Neural progenitor cell (in vitro differentiated cells): ENCODE measurements at regions not wholly inside any gene's neighbourhood (a gene's known extent, or its start where the extent isn't known, plus 50 kb on each side); places are given as distances from the start of the nearest gene placed in this dataset.
A peak's percentile ranks its signal among the peaks of the same experiment; 100 is the strongest.

Experiments
- DNase-seq: peaks from one replicate; pipeline ENCODE4 v3.0.0-alpha.2; 2016; ENCODE audit warnings: low spot score
- H2AFZ ChIP-seq: fragments of 200-600 bp; sonication (generic); replicated peaks from 2 replicates; pipeline ENCODE4 v1.6.1; 2016; ENCODE audit warnings: antibody characterized with exemption
- H3F3A ChIP-seq: fragments of 200-600 bp; sonication (generic); 2 replicates; pipeline ENCODE4 v1.6.1; 2016; ENCODE audit warnings: antibody characterized with exemption, low read depth
- H3K27ac ChIP-seq: fragments of 200-600 bp; sonication (generic); 2 replicates; pipeline ENCODE4 v1.5.1; 2016; ENCODE audit warnings: mild to moderate bottlenecking
- H3K27me3 ChIP-seq: fragments of 200-600 bp; sonication (generic); 2 replicates; pipeline ENCODE4 v1.6.1; 2016; ENCODE audit warnings: mild to moderate bottlenecking, moderate library complexity
- H3K36me3 ChIP-seq: fragments of 200-600 bp; sonication (generic); 2 replicates; pipeline ENCODE4 v1.5.1; 2016
- H3K4me1 ChIP-seq: fragments of 200-600 bp; sonication (generic); 2 replicates; pipeline ENCODE4 v1.6.1; 2016; ENCODE audit warnings: mixed run types
- H3K4me2 ChIP-seq: fragments of 200-600 bp; sonication (generic); 2 replicates; pipeline ENCODE4 v1.6.1; 2016
- H3K4me3 ChIP-seq: fragments of 200-600 bp; sonication (generic); 2 replicates; pipeline ENCODE4 v1.5.1; 2016
- H3K79me2 ChIP-seq: fragments of 200-600 bp; sonication (generic); 2 replicates; pipeline ENCODE4 v1.6.1; 2016; ENCODE audit warnings: low read depth
- H3K9ac ChIP-seq: fragments of 200-600 bp; sonication (generic); 2 replicates; pipeline ENCODE4 v1.6.1; 2016
- H3K9me3 ChIP-seq: fragments of 200-600 bp; sonication (generic); 2 replicates; pipeline ENCODE4 v1.5.1; 2016; ENCODE audit warnings: low read depth
- H4K20me1 ChIP-seq: fragments of 200-600 bp; sonication (generic); 2 replicates; pipeline ENCODE4 v1.6.1; 2016; ENCODE audit warnings: low read depth
- H3K27ac Mint-ChIP-seq: 3 replicates; pipeline ENCODE4 v1.8.0; 2021; ENCODE audit warnings: mixed read lengths
- H3K27me3 Mint-ChIP-seq: 2 replicates; pipeline ENCODE4 v1.8.0; 2022; ENCODE audit warnings: low read depth, mild to moderate bottlenecking, inconsistent platforms, moderate library complexity, mixed read lengths; ENCODE audit not compliant: insufficient read depth
- H3K36me3 Mint-ChIP-seq: 3 replicates; pipeline ENCODE4 v1.8.0; 2021; ENCODE audit warnings: mixed read lengths
- H3K4me1 Mint-ChIP-seq: 3 replicates; pipeline ENCODE4 v1.8.0; 2021; ENCODE audit warnings: mixed read lengths
- H3K4me3 Mint-ChIP-seq: 3 replicates; pipeline ENCODE4 v1.8.0; 2021; ENCODE audit warnings: mild to moderate bottlenecking, moderate library complexity, mixed read lengths
- H3K9me3 Mint-ChIP-seq: 3 replicates; pipeline ENCODE4 v1.8.0; 2020; ENCODE audit warnings: mixed read lengths
- EZH2 ChIP-seq: fragments of 200-600 bp; sonication (generic); IDR thresholded peaks from 2 replicates; pipeline ENCODE4 v1.6.1; 2017; ENCODE audit warnings: antibody characterized with exemption, mild to moderate bottlenecking, moderate library complexity
- EZH2phosphoT487 ChIP-seq: fragments of 200-600 bp; sonication (generic); IDR thresholded peaks from 2 replicates; pipeline ENCODE4 v1.6.1; 2017; ENCODE audit warnings: antibody characterized with exemption
- TF ChIP-seq, protein P1 (sequence below): fragments of 200-600 bp; sonication (generic); IDR thresholded peaks from 2 replicates; pipeline ENCODE4 v1.5.1; 2017; ENCODE audit warnings: antibody characterized with exemption, mild to moderate bottlenecking

- Histone ChIP-seq H4K20me1 (no peaks in the 10 kb centered on the region), H3K9ac (no peak overlapping the region), H3K4me1 (peaks cover 5% of the 10 kb centered on the region), H3K9me3 (no peaks in the 10 kb centered on the region), H3K27ac (no peak overlapping the region), H3K36me3 (no peaks in the 10 kb centered on the region), H3K4me2 (no peak overlapping the region), H3K79me2 (no peaks in the 10 kb centered on the region), H3K27me3 (no peaks in the 10 kb centered on the region), H3K4me3 (no peak overlapping the region), H2AFZ (no peak overlapping the region), H3F3A (no peaks in the 10 kb centered on the region)
- H3K4me3 Mint-ChIP-seq, result no peak overlapping the region
- TF ChIP-seq EZH2 (no peak), EZH2phosphoT487 (no peak)
- TF ChIP-seq, protein P1, sequence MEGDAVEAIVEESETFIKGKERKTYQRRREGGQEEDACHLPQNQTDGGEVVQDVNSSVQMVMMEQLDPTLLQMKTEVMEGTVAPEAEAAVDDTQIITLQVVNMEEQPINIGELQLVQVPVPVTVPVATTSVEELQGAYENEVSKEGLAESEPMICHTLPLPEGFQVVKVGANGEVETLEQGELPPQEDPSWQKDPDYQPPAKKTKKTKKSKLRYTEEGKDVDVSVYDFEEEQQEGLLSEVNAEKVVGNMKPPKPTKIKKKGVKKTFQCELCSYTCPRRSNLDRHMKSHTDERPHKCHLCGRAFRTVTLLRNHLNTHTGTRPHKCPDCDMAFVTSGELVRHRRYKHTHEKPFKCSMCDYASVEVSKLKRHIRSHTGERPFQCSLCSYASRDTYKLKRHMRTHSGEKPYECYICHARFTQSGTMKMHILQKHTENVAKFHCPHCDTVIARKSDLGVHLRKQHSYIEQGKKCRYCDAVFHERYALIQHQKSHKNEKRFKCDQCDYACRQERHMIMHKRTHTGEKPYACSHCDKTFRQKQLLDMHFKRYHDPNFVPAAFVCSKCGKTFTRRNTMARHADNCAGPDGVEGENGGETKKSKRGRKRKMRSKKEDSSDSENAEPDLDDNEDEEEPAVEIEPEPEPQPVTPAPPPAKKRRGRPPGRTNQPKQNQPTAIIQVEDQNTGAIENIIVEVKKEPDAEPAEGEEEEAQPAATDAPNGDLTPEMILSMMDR, result no peak
- H3K9me3 Mint-ChIP-seq, result no peaks in the 10 kb centered on the region
- peaks cover 19% of the 10 kb centered on the region for H3K4me1 Mint-ChIP-seq
- H3K36me3 Mint-ChIP-seq, result no peaks in the 10 kb centered on the region
- DNase-seq, result no peak
- peaks cover 4% of the 10 kb centered on the region for H3K27me3 Mint-ChIP-seq
- peak overlapping the region; percentile 1 for H3K27ac Mint-ChIP-seq
Measured at GRCh38 chr9:86549920-86550319, 195.7 kb upstream of the TUT7 start.

DNA sequence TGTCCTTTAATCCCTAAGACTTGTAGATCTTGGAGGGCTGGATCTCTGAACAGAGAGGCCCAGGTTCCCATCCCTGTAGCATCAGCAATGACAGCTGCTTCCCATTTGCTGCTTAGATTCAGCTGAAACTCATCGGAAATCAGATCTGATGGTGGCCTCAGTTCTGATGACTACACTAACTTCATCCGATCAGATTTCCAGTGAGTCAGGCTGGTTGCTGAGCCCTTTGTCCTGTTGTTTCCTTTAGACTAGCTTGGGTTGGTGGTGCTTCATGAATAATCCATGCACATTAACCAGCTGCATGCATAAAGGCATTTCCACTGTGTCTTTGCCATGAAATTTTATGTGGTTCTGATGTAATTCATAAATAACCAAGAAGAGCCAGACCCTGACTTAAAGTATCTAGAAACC, 195.2 kb upstream of the TUT7 start:
- Mint-ChIP-seq H3K36me3 (no peaks in the 10 kb centered on the region), H3K4me1 (peaks cover 19% of the 10 kb centered on the region), H3K9me3 (no peaks in the 10 kb centered on the region), H3K27ac (no peak overlapping the region), H3K27me3 (peaks cover 4% of the 10 kb centered on the region), H3K4me3 (no peak overlapping the region)
- Histone ChIP-seq H3K4me2 (no peak overlapping the region), H3K9ac (no peak overlapping the region), H3K27ac (no peak overlapping the region), H3K79me2 (no peaks in the 10 kb centered on the region), H3K9me3 (no peaks in the 10 kb centered on the region), H4K20me1 (no peaks in the 10 kb centered on the region), H2AFZ (no peak overlapping the region), H3K4me1 (peaks cover 5% of the 10 kb centered on the region), H3K4me3 (no peak overlapping the region), H3K36me3 (no peaks in the 10 kb centered on the region), H3F3A (no peaks in the 10 kb centered on the region), H3K27me3 (no peaks in the 10 kb centered on the region)
- TF ChIP-seq EZH2phosphoT487 (no peak), EZH2 (no peak)
- TF ChIP-seq, protein P1, result no peak
- no peak for DNase-seq

- Histone ChIP-seq H3K9me3 (no peaks in the 10 kb centered on the region), H3F3A (no peaks in the 10 kb centered on the region), H3K36me3 (no peaks in the 10 kb centered on the region), H3K9ac (no peak overlapping the region), H4K20me1 (no peaks in the 10 kb centered on the region), H3K79me2 (no peaks in the 10 kb centered on the region), H3K4me3 (no peak overlapping the region), H3K4me2 (no peak overlapping the region), H3K27ac (no peak overlapping the region), H3K27me3 (no peaks in the 10 kb centered on the region), H2AFZ (no peak overlapping the region), H3K4me1 (peaks cover 5% of the 10 kb centered on the region)
- Mint-ChIP-seq H3K27me3 (peaks cover 4% of the 10 kb centered on the region), H3K4me1 (peaks cover 19% of the 10 kb centered on the region), H3K27ac (no peak overlapping the region), H3K36me3 (no peaks in the 10 kb centered on the region), H3K9me3 (no peaks in the 10 kb centered on the region), H3K4me3 (no peak overlapping the region)
- no peak for DNase-seq
- no peak for TF ChIP-seq EZH2
- TF ChIP-seq EZH2phosphoT487, result no peak
- TF ChIP-seq, protein P1, result no peak
Measured at GRCh38 chr9:86548220-86548619, 194.0 kb upstream of the TUT7 start.
